ENCODE measurements at regions not wholly inside any gene's neighbourhood (a gene's known extent, or its start where the extent isn't known, plus 50 kb on each side); places are given as distances from the start of the nearest gene placed in this dataset.

GRCh38 chr10:94103801-94104221 is 110.1 kb downstream of the PLCE1 start:
- peak; percentile 83 to 96 (median 96) for DNase-seq
- no peaks in the 10 kb centered on the region for H3K27me3 ChIP-seq (ENCODE audit: control insufficient read depth in 3 of 3, insufficient read depth in 3 of 3, low read length in 2 of 3)

GRCh38 chr10:94104316-94105000 is 110.7 kb downstream of the PLCE1 start:
- no peaks in the 10 kb centered on the region for H3K9me3 ChIP-seq (ENCODE audit: control insufficient read depth in 4 of 4, insufficient read depth in 3 of 4, low read length in 3 of 4)
- no peaks in the 10 kb centered on the region for H3K36me3 ChIP-seq (ENCODE audit: control insufficient read depth in 4 of 4, insufficient read depth in 4 of 4, low read length in 4 of 4)
- H3K4me3 ChIP-seq, result no peak overlapping the region
- no peak for ATAC-seq (ENCODE audit: insufficient read depth, low FRiP score)
- 58 to 79% methylated on average over 7 of the region's 7 CpGs for WGBS, 2 donors
- peaks cover 0 to 40% (median 4%) of the 10 kb centered on the region in 5 donors for H3K4me1 ChIP-seq (ENCODE audit: control insufficient read depth in 5 of 5, insufficient read depth in 5 of 5, low read length in 5 of 5)
- H3K27me3 ChIP-seq (ENCODE audit: control insufficient read depth in 3 of 3, insufficient read depth in 3 of 3, low read length in 2 of 3), result no peaks in the 10 kb centered on the region
- peak in 1 of 3 donors; percentile 59 for DNase-seq
- peak overlapping the region in 1 of 2 donors; percentile 59 for H3K9ac ChIP-seq (ENCODE audit: insufficient read depth in 1 of 2, low read length in 2 of 2)
- TF ChIP-seq CTCF (IDR thresholded peaks at IDR 0.05; ENCODE audit: control extremely low read depth, extremely low read depth), result no peak
- no peak overlapping the region for H3K27ac ChIP-seq (ENCODE audit: low read depth in 1 of 2, low read length in 1 of 2)

More at GRCh38 chr10:94103801-94104221, 110.1 kb downstream of the PLCE1 start:
- no peak for TF ChIP-seq CTCF (IDR thresholded peaks at IDR 0.05; ENCODE audit: control extremely low read depth, extremely low read depth)
- peaks cover 0 to 47% (median 4%) of the 10 kb centered on the region in 5 donors for H3K4me1 ChIP-seq (ENCODE audit: control insufficient read depth in 5 of 5, insufficient read depth in 5 of 5, low read length in 5 of 5)
- 57 to 68% methylated on average over 4 of the region's 4 CpGs for whole genome bisulfite sequencing, 2 donors
- ATAC-seq (ENCODE audit: insufficient read depth, low FRiP score), result no peak
- H3K27ac ChIP-seq (ENCODE audit: low read depth in 1 of 2, low read length in 1 of 2), result no peak overlapping the region
- no peak overlapping the region for H3K9ac ChIP-seq (ENCODE audit: insufficient read depth in 1 of 2, low read length in 2 of 2)
- H3K9me3 ChIP-seq (ENCODE audit: control insufficient read depth in 4 of 4, insufficient read depth in 3 of 4, low read length in 3 of 4), result no peaks in the 10 kb centered on the region
- H3K36me3 ChIP-seq (ENCODE audit: control insufficient read depth in 4 of 4, insufficient read depth in 4 of 4, low read length in 4 of 4), result no peaks in the 10 kb centered on the region
- no peak overlapping the region for H3K4me3 ChIP-seq

- no peak overlapping the region for H3K9ac ChIP-seq (ENCODE audit: insufficient read depth in 1 of 2, low read length in 2 of 2)
- 78 to 81% methylated on average over 3 of the region's 3 CpGs for WGBS, 2 donors
- ATAC-seq (ENCODE audit: insufficient read depth, low FRiP score) (no peak), DNase-seq (no peak)
- no peak overlapping the region for H3K4me3 ChIP-seq
- no peak for TF ChIP-seq CTCF (IDR thresholded peaks at IDR 0.05; ENCODE audit: control extremely low read depth, extremely low read depth)
- no peaks in the 10 kb centered on the region for H3K36me3 ChIP-seq (ENCODE audit: control insufficient read depth in 4 of 4, insufficient read depth in 4 of 4, low read length in 4 of 4)
- no peaks in the 10 kb centered on the region for H3K27me3 ChIP-seq (ENCODE audit: control insufficient read depth in 3 of 3, insufficient read depth in 3 of 3, low read length in 2 of 3)
- H3K27ac ChIP-seq (ENCODE audit: low read depth in 1 of 2, low read length in 1 of 2), result no peak overlapping the region
- no peaks in the 10 kb centered on the region for H3K9me3 ChIP-seq (ENCODE audit: control insufficient read depth in 4 of 4, insufficient read depth in 3 of 4, low read length in 3 of 4)
- peaks cover 0 to 37% (median 4%) of the 10 kb centered on the region in 5 donors for H3K4me1 ChIP-seq (ENCODE audit: control insufficient read depth in 5 of 5, insufficient read depth in 5 of 5, low read length in 5 of 5)
Measured at GRCh38 chr10:94105226-94105625, 111.5 kb downstream of the PLCE1 start.
